Loucy (cell line): ENCODE measurements at regions not wholly inside any gene's neighbourhood (a gene's known extent, or its start where the extent isn't known, plus 50 kb on each side); places are given as distances from the start of the nearest gene placed in this dataset.

Experiments
- H2AFZ ChIP-seq: fragments of 200-600 bp; sonication (generic); 2 replicates; pipeline ENCODE4 v1.6.0; 2016; ENCODE audit warnings: antibody characterized with exemption, mild to moderate bottlenecking, low read length, moderate library complexity
- H3F3A ChIP-seq: fragments of 200-600 bp; 2 replicates; pipeline ENCODE4 v1.6.0; 2016; ENCODE audit warnings: antibody characterized with exemption, low read depth, mild to moderate bottlenecking
- H3K27me3 ChIP-seq: fragments of 200-600 bp; sonication (generic); 2 replicates; pipeline ENCODE4 v1.6.1; 2014; ENCODE audit warnings: low read length, mild to moderate bottlenecking; ENCODE audit not compliant: insufficient read depth, poor library complexity, severe bottlenecking
- H3K36me3 ChIP-seq: fragments of 200-600 bp; sonication (generic); 2 replicates; pipeline ENCODE4 v1.6.1; 2016; ENCODE audit warnings: low read length; ENCODE audit not compliant: insufficient read depth
- H3K4me1 ChIP-seq: fragments of 200-600 bp; sonication (generic); 2 replicates; pipeline ENCODE4 v1.5.1; 2014; ENCODE audit warnings: low read length, mild to moderate bottlenecking; ENCODE audit not compliant: insufficient read depth, poor library complexity, severe bottlenecking
- H3K4me2 ChIP-seq: fragments of 200-600 bp; sonication (generic); 2 replicates; pipeline ENCODE4 v1.6.0; 2014; ENCODE audit warnings: antibody characterized with exemption, low read length, low read depth, mild to moderate bottlenecking; ENCODE audit not compliant: poor library complexity, severe bottlenecking
- H3K4me3 ChIP-seq: fragments of 200-600 bp; sonication (generic); 2 replicates; pipeline ENCODE4 v1.5.1; 2014; ENCODE audit warnings: low read length, mild to moderate bottlenecking, mixed read lengths; ENCODE audit not compliant: poor library complexity, severe bottlenecking
- H3K79me2 ChIP-seq: fragments of 200-600 bp; sonication (generic); 2 replicates; pipeline ENCODE4 v1.6.1; 2014; ENCODE audit warnings: low read length; ENCODE audit not compliant: insufficient read depth
- H3K9ac ChIP-seq: fragments of 200-600 bp; sonication (generic); 2 replicates; pipeline ENCODE4 v1.6.0; 2014; ENCODE audit warnings: mild to moderate bottlenecking, low read depth, low read length, moderate library complexity; ENCODE audit not compliant: poor library complexity, severe bottlenecking
- H3K9me2 ChIP-seq: fragments of 200-600 bp; sonication (generic); replicated peaks from 2 replicates; pipeline ENCODE4 v1.6.1; 2016; ENCODE audit warnings: low read depth, low read length, mixed read lengths
- H3K9me3 ChIP-seq: fragments of 200-600 bp; sonication (generic); 2 replicates; pipeline ENCODE4 v1.6.1; 2014; ENCODE audit warnings: mild to moderate bottlenecking, antibody characterized with exemption, low read length, low read depth; ENCODE audit not compliant: insufficient read depth
- H4K20me1 ChIP-seq: fragments of 200-600 bp; sonication (generic); 2 replicates; pipeline ENCODE4 v1.6.0; 2014; ENCODE audit warnings: antibody characterized with exemption, low read length, mild to moderate bottlenecking; ENCODE audit not compliant: insufficient read depth, poor library complexity, severe bottlenecking
- EZH2phosphoT487 ChIP-seq: fragments of 200-600 bp; IDR thresholded peaks from 2 replicates; pipeline ENCODE4 v1.6.1; 2018; ENCODE audit warnings: antibody characterized with exemption, mild to moderate bottlenecking, moderate library complexity, borderline replicate concordance
- TF ChIP-seq, protein P1 (sequence below): fragments of 200-600 bp; sonication (generic); conservative IDR thresholded peaks from 2 replicates; pipeline ENCODE4 v1.5.1; 2014; ENCODE audit warnings: mild to moderate bottlenecking, antibody characterized with exemption, low read length

DNA sequence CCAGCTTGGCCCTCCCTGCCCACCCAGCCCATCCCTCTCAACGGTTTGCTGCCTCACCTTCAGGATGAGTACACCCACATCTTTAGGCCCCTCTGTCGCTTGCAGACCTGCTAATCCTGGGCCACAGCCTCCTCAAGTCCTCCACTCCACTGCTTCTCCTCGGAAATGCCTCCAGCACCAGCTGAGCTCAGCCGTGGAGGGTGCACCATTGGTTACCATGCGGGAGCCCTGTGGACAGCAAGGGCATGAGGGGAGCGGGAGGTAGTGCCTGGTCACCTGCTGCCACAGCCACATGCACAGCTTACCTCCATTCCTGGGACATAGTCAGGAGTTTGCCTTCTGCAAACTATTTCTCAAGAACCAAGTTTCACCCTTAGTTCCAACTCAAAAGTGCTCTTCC, 286.3 kb upstream of the ZMIZ1 start:
- Histone ChIP-seq H3K27me3 (no peaks in the 10 kb centered on the region), H3K4me3 (no peak overlapping the region), H4K20me1 (no peaks in the 10 kb centered on the region), H3K9me3 (no peaks in the 10 kb centered on the region), H2AFZ (no peak overlapping the region), H3K9ac (no peak overlapping the region), H3K4me1 (no peaks in the 10 kb centered on the region), H3K4me2 (no peak overlapping the region), H3K9me2 (no peaks in the 10 kb centered on the region), H3K79me2 (no peaks in the 10 kb centered on the region), H3F3A (no peaks in the 10 kb centered on the region), H3K36me3 (no peaks in the 10 kb centered on the region)
- TF ChIP-seq, protein P1, sequence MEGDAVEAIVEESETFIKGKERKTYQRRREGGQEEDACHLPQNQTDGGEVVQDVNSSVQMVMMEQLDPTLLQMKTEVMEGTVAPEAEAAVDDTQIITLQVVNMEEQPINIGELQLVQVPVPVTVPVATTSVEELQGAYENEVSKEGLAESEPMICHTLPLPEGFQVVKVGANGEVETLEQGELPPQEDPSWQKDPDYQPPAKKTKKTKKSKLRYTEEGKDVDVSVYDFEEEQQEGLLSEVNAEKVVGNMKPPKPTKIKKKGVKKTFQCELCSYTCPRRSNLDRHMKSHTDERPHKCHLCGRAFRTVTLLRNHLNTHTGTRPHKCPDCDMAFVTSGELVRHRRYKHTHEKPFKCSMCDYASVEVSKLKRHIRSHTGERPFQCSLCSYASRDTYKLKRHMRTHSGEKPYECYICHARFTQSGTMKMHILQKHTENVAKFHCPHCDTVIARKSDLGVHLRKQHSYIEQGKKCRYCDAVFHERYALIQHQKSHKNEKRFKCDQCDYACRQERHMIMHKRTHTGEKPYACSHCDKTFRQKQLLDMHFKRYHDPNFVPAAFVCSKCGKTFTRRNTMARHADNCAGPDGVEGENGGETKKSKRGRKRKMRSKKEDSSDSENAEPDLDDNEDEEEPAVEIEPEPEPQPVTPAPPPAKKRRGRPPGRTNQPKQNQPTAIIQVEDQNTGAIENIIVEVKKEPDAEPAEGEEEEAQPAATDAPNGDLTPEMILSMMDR = no peak
- TF ChIP-seq EZH2phosphoT487 = no peak

DNA sequence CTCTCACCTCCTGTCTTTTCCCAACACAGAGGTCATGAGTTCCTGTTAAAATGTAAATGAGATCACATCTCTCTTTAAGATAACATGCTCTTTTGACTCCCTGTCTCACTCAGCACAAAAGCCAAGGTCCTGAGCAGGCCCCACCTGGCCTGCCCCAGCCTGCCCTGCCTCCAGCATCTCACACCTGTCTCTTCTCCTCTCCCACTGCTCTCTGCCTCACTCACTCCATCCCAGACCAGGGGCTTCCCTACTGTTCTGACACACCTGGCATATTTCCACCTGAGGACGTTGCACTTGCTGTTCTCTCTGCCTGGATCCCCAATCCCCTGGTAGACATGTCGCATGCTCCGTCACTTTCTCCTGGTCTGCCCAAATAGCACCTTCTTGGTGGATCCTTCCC, 285.0 kb upstream of the ZMIZ1 start:
- H3K4me2 ChIP-seq = no peak overlapping the region
- TF ChIP-seq, protein P1 = no peak
- TF ChIP-seq EZH2phosphoT487 = no peak
- no peak overlapping the region for H2AFZ ChIP-seq
- no peaks in the 10 kb centered on the region for H3K27me3 ChIP-seq
- no peaks in the 10 kb centered on the region for H3K9me2 ChIP-seq
- no peak overlapping the region for H3K4me3 ChIP-seq
- no peaks in the 10 kb centered on the region for H3K4me1 ChIP-seq
- no peaks in the 10 kb centered on the region for H3F3A ChIP-seq
- no peaks in the 10 kb centered on the region for H3K9me3 ChIP-seq
- no peaks in the 10 kb centered on the region for H4K20me1 ChIP-seq
- H3K9ac ChIP-seq = no peak overlapping the region
- H3K79me2 ChIP-seq = no peaks in the 10 kb centered on the region
- H3K36me3 ChIP-seq = no peaks in the 10 kb centered on the region

DNA sequence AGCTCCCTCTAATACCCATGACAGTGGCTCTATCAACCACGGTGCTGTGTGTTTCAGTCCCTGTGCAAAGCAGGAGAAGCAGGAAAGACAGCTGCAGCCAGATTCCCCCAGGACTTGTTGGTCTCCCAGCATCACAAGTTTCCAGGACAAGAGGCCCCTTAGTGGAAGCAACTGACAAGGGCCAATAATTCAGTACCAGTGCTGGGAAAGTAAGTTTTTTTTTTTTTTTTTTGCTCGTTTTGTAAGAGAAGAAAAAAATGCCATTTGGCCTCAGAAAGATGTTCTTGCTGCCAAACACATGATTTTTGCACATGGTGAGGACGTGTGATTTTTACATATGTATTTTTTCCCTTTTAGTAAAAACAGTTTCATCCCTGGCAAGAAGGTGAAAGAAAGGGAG, 284.2 kb upstream of the ZMIZ1 start:
- TF ChIP-seq, protein P1 = no peak
- no peak for TF ChIP-seq EZH2phosphoT487
- Histone ChIP-seq H3K9ac (no peak overlapping the region), H3K9me2 (no peaks in the 10 kb centered on the region), H4K20me1 (no peaks in the 10 kb centered on the region), H3K4me3 (no peak overlapping the region), H3K79me2 (no peaks in the 10 kb centered on the region), H3K4me1 (no peaks in the 10 kb centered on the region), H3F3A (no peaks in the 10 kb centered on the region), H2AFZ (no peak overlapping the region), H3K36me3 (no peaks in the 10 kb centered on the region), H3K27me3 (no peaks in the 10 kb centered on the region), H3K4me2 (no peak overlapping the region), H3K9me3 (no peaks in the 10 kb centered on the region)
